GM12878 (cell line): ENCODE measurements at regions not wholly inside any gene's neighbourhood (a gene's known extent, or its start where the extent isn't known, plus 50 kb on each side); places are given as distances from the start of the nearest gene placed in this dataset.

ENCODE experiments used
- ASH2L ChIP-seq: fragments of 300-600, 200-600 bp; sonication (generic); IDR thresholded peaks from 2 replicates; pipeline ENCODE4 v1.6.1; 2017; ENCODE audit warnings: low read depth, mild to moderate bottlenecking, borderline replicate concordance
- BACH1 ChIP-seq: fragments of 450-650 bp; IDR thresholded peaks from 2 replicates; pipeline ENCODE4 v1.6.1; 2017; ENCODE audit warnings: mild to moderate bottlenecking, borderline replicate concordance
- FOXK2 ChIP-seq: fragments of 450-650 bp; IDR thresholded peaks from 2 replicates; pipeline ENCODE4 v1.6.1; 2017; ENCODE audit warnings: mild to moderate bottlenecking, moderate library complexity
- GATAD2B ChIP-seq: fragments of 450-650 bp; conservative IDR thresholded peaks from 2 replicates; pipeline ENCODE4 v1.6.1; 2017; ENCODE audit warnings: low read depth, mild to moderate bottlenecking, moderate library complexity
- HSF1 ChIP-seq: fragments of 150-350 bp; IDR thresholded peaks from 2 replicates; pipeline ENCODE4 v1.6.1; 2014; ENCODE audit warnings: mild to moderate bottlenecking, low read depth, low read length
- KLF5 ChIP-seq: fragments of 450-650 bp; IDR thresholded peaks from 2 replicates; pipeline ENCODE4 v1.6.1; 2014; ENCODE audit warnings: mild to moderate bottlenecking; ENCODE audit not compliant: partially characterized antibody
- MEF2A ChIP-seq: IDR thresholded peaks from 2 replicates; pipeline ENCODE4 v1.6.1; 2011; ENCODE audit warnings: low read depth, mild to moderate bottlenecking, low read length, moderate library complexity; ENCODE audit not compliant: insufficient read depth
- MEF2B ChIP-seq: fragments of 450-650 bp; IDR thresholded peaks from 2 replicates; pipeline ENCODE4 v1.6.1; 2018; ENCODE audit warnings: mild to moderate bottlenecking, moderate library complexity; ENCODE audit not compliant: partially characterized antibody, poor library complexity, severe bottlenecking
- MLLT1 ChIP-seq: fragments of 450-650 bp; IDR thresholded peaks from 2 replicates; pipeline ENCODE4 v1.6.1; 2016; ENCODE audit warnings: mild to moderate bottlenecking
- MYC ChIP-seq: IDR thresholded peaks from 2 replicates; pipeline ENCODE4 v1.6.1; 2011; ENCODE audit warnings: mild to moderate bottlenecking, low read length, moderate library complexity, inconsistent platforms; ENCODE audit not compliant: insufficient read depth, insufficient replicate concordance, insufficient read length, severe bottlenecking
- NR2F1 ChIP-seq: fragments of 450-650 bp; conservative IDR thresholded peaks from 2 replicates; pipeline ENCODE4 v1.6.1; 2017; ENCODE audit warnings: mild to moderate bottlenecking
- PAX5 ChIP-seq: IDR thresholded peaks from 2 replicates; pipeline ENCODE4 v1.6.1; 2011; ENCODE audit warnings: low read depth, low read length, borderline replicate concordance
- POLR2AphosphoS5 ChIP-seq: IDR thresholded peaks from 2 replicates; pipeline ENCODE4 v1.6.1; 2011; ENCODE audit warnings: mild to moderate bottlenecking, low read length, inconsistent platforms
- RAD21 ChIP-seq: IDR thresholded peaks from 2 replicates; pipeline ENCODE4 v1.6.1; 2011; ENCODE audit warnings: mild to moderate bottlenecking, low read depth, low read length, moderate library complexity; ENCODE audit not compliant: insufficient read depth
- RB1 ChIP-seq: fragments of 450-650 bp; formaldehyde crosslinking; IDR thresholded peaks from 2 replicates; pipeline ENCODE4 v1.6.1; 2017; ENCODE audit warnings: mild to moderate bottlenecking, borderline replicate concordance
- SIX5 ChIP-seq: IDR thresholded peaks from 2 replicates; pipeline ENCODE4 v1.6.1; 2011; ENCODE audit warnings: mild to moderate bottlenecking, low read depth, low read length, moderate library complexity; ENCODE audit not compliant: severe bottlenecking
- YY1 ChIP-seq: IDR thresholded peaks from 2 replicates; pipeline ENCODE4 v1.6.1; 2011; ENCODE audit warnings: low read depth, mild to moderate bottlenecking, low read length
- ZSCAN29 ChIP-seq: fragments of 450-650 bp; IDR thresholded peaks from 2 replicates; pipeline ENCODE4 v1.6.1; 2017; ENCODE audit warnings: mild to moderate bottlenecking, moderate library complexity
- TF ChIP-seq, protein P1 (sequence below): IDR thresholded peaks from 2 replicates; pipeline ENCODE4 v1.6.1; 2011; ENCODE audit warnings: borderline replicate concordance, low read depth, mild to moderate bottlenecking, moderate library complexity, low read length; ENCODE audit not compliant: insufficient read depth, poor library complexity, severe bottlenecking

- TF ChIP-seq SIX5 (no peak), MYC (no peak), ASH2L (no peak), PAX5 (no peak), RAD21 (peak; percentile 91), POLR2AphosphoS5 (no peak), NR2F1 (no peak), RB1 (0 out of 2 replicates have a peak, but pooled peaks have one; percentile 32), YY1 (peak; percentile 43; the same call in 1 of the 2 replicates), KLF5 (no peak), MEF2B (peak; percentile 41), BACH1 (no peak), FOXK2 (no peak), GATAD2B (no peak), ZSCAN29 (no peak), HSF1 (no peak), MLLT1 (no peak), MEF2A (no peak)
- TF ChIP-seq, protein P1, sequence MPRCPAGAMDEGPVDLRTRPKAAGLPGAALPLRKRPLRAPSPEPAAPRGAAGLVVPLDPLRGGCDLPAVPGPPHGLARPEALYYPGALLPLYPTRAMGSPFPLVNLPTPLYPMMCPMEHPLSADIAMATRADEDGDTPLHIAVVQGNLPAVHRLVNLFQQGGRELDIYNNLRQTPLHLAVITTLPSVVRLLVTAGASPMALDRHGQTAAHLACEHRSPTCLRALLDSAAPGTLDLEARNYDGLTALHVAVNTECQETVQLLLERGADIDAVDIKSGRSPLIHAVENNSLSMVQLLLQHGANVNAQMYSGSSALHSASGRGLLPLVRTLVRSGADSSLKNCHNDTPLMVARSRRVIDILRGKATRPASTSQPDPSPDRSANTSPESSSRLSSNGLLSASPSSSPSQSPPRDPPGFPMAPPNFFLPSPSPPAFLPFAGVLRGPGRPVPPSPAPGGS, result no peak
These were observed 82.0 kb upstream of the ALOX12 start (continued) for GRCh38 chr17:6913608-6914443.
